ENCODE measurements at regions not wholly inside any gene's neighbourhood (a gene's known extent, or its start where the extent isn't known, plus 50 kb on each side); places are given as distances from the start of the nearest gene placed in this dataset.

- TF ChIP-seq CTCF (IDR thresholded peaks at IDR 0.05) (no peak), YY1 (IDR thresholded peaks at IDR 0.05; ENCODE audit: low read depth) (no peak), RXRA (IDR thresholded peaks at IDR 0.05; ENCODE audit: borderline replicate concordance, low read depth) (no peak), NFIC (IDR thresholded peaks at IDR 0.05; ENCODE audit: borderline replicate concordance) (no peak), POLR2AphosphoS5 (IDR thresholded peaks at IDR 0.05; ENCODE audit: low read depth, low read length) (no peak), TAF1 (IDR thresholded peaks at IDR 0.05; ENCODE audit: borderline replicate concordance, low read depth, low read length) (no peak), SIN3A (IDR thresholded peaks at IDR 0.05; ENCODE audit: borderline replicate concordance, low read depth, low read length) (no peak), USF1 (IDR thresholded peaks at IDR 0.05; ENCODE audit: borderline replicate concordance, low read depth) (no peak), GABPA (IDR thresholded peaks at IDR 0.05; ENCODE audit: low read depth) (no peak), MAX (IDR thresholded peaks at IDR 0.05; ENCODE audit: low read depth) (no peak), SMC3 (IDR thresholded peaks at IDR 0.05; ENCODE audit: low read depth, low read length) (no peak)
Observed at GRCh38 chr16:55154956-55155355, 169.0 kb upstream of the IRX6 start.

All from SK-N-SH (cell line).